ENCODE measurements at regions not wholly inside any gene's neighbourhood (a gene's known extent, or its start where the extent isn't known, plus 50 kb on each side); places are given as distances from the start of the nearest gene placed in this dataset.

GRCh38 chr1:34306568-34306967, 129.9 kb downstream of the C1orf94 start:
- peaks cover 18% of the 10 kb centered on the region for H3K27me3 Mint-ChIP-seq (ENCODE audit: low read depth)

More at GRCh38 chr1:34306568-34306967, 129.9 kb downstream of the C1orf94 start:
- WGBS (ENCODE audit: extremely low coverage, insufficient read length, low lambda C conversion rate) = no CpG with 5 or more reads among the region's 2 CpGs
- Mint-ChIP-seq H3K9me3 (peaks cover 22 to 33% of the 10 kb centered on the region in 2 experiments), H3K4me3 (no peak overlapping the region), H3K27ac (peak overlapping the region in 1 of 3 experiments; percentile 17; a peak in 1 of 7 replicates), H3K4me1 (no peaks in the 10 kb centered on the region), H3K36me3 (ENCODE audit: insufficient read depth in 1 of 3, low read depth in 3 of 3) (peaks cover 0 to 12% (median 2%) of the 10 kb centered on the region in 3 experiments; a peak in 3 of 7 replicates)
- H2BK120ac ChIP-seq (ENCODE audit: low read depth, low read length, poor library complexity, severe bottlenecking) = no peak overlapping the region
- H2AFZ ChIP-seq (ENCODE audit: low read length) = no peak overlapping the region
- H2BK5ac ChIP-seq (ENCODE audit: insufficient read length, low read length) = no peak overlapping the region
- DNase-seq = no peak
- H3K79me1 ChIP-seq (ENCODE audit: insufficient read depth, low read depth, low read length, poor library complexity, severe bottlenecking) = no peaks in the 10 kb centered on the region
- H3K4ac ChIP-seq (ENCODE audit: low read depth, low read length) = no peak overlapping the region
- no peak overlapping the region for H2BK12ac ChIP-seq (ENCODE audit: insufficient read length, low read depth, low read length)
- no peaks in the 10 kb centered on the region for H3K79me2 ChIP-seq (ENCODE audit: insufficient read depth, low read length)
- H4K20me1 ChIP-seq (ENCODE audit: control insufficient read depth, insufficient read depth, insufficient read length) = no peaks in the 10 kb centered on the region
- H3K27me3 ChIP-seq (ENCODE audit: insufficient read depth, low read length) = no peaks in the 10 kb centered on the region
- no peak overlapping the region for H4K91ac ChIP-seq (ENCODE audit: insufficient read length, low read depth, low read length)
- no peak overlapping the region for H3K23ac ChIP-seq (ENCODE audit: insufficient read length, low read depth, low read length)
- H2BK15ac ChIP-seq (ENCODE audit: low read depth, low read length) = no peak overlapping the region
- no peak overlapping the region for H3K56ac ChIP-seq (ENCODE audit: insufficient read length, low read depth, low read length)
- H3T11ph ChIP-seq (ENCODE audit: low read length) = no peak overlapping the region
- no peaks in the 10 kb centered on the region for H3K23me2 ChIP-seq (ENCODE audit: insufficient read length, low read depth, low read length, poor library complexity, severe bottlenecking)
- no peak overlapping the region for H2AK5ac ChIP-seq (ENCODE audit: insufficient read length, low read length)
- H3K9me3 ChIP-seq (ENCODE audit: control insufficient read depth, low read depth, low read length) = no peaks in the 10 kb centered on the region
- no peak for TF ChIP-seq CTCF (conservative IDR thresholded peaks at IDR 0.05)
- H3K4me2 ChIP-seq (ENCODE audit: insufficient read depth, insufficient read length, low read length) = no peak overlapping the region
- H2BK20ac ChIP-seq (ENCODE audit: low read depth, low read length, poor library complexity, severe bottlenecking) = no peak overlapping the region
- H3K4me1 ChIP-seq (ENCODE audit: insufficient read depth, low read length) = no peaks in the 10 kb centered on the region
- H3K14ac ChIP-seq (ENCODE audit: insufficient read depth, low read length) = no peak overlapping the region
- no peak overlapping the region for H3K27ac ChIP-seq (ENCODE audit: insufficient read length, low read depth, low read length)
- no peak overlapping the region for H4K8ac ChIP-seq (replicated peaks; ENCODE audit: insufficient read length, low read depth, low read length)
- H4K5ac ChIP-seq (ENCODE audit: insufficient read length, low read depth, low read length) = no peak overlapping the region
- no peak overlapping the region for H3K18ac ChIP-seq (ENCODE audit: insufficient read length, low read depth, low read length)
- no peak overlapping the region for H3K9ac ChIP-seq (ENCODE audit: extremely low read depth, insufficient read length, low read length)

Data from H9 (cell line).